ENCODE measurements at regions not wholly inside any gene's neighbourhood (a gene's known extent, or its start where the extent isn't known, plus 50 kb on each side); places are given as distances from the start of the nearest gene placed in this dataset.

GRCh38 chr20:4597215-4597614 is 89.0 kb upstream of the PRNP start:
- DNase-seq: no peak

- no peak for DNase-seq
These were observed 93.1 kb upstream of the PRNP start for GRCh38 chr20:4593149-4593525.

DNA sequence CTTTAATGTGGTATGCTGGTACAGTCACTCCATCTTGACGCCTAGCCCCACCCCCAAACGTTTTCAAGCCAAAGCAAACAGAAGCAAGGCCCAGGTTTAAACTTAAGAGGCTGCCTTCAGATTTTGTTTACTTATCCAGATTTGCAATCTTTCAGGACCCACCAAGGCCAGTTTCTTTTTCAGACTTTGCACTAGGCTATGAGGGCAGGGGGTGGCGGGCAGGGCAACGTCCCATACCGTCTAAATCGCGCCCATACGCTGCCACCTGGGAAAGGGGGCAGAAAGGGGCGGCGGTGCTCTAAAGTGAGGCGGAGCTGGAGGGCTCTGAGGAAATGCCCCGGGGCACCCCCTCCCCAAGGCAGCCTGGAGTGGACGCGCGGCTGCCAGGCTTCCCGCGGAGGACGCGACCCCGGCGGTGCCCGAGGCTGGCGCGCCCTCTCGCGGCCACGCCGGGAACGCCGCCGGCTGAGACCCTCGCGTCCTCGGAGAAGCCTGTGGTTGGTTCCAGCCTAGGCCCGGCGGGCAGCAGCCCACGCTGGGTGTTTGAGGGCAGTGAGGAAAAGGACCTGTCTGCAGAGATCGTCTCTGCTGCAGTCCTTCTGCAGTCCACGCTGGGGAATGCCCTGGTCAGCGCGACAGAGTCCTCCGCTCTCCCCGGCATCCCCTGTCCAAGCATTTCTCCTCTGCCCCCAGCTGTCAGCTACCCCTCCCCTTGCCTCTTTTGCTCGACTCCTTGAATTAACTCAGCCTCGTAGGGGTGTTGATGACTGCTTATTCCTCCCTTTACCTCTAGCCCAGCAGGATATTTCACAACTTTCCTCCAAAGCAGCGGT is 93.7 kb upstream of the PRNP start:
- DNase-seq: peak; percentile 64

DNA sequence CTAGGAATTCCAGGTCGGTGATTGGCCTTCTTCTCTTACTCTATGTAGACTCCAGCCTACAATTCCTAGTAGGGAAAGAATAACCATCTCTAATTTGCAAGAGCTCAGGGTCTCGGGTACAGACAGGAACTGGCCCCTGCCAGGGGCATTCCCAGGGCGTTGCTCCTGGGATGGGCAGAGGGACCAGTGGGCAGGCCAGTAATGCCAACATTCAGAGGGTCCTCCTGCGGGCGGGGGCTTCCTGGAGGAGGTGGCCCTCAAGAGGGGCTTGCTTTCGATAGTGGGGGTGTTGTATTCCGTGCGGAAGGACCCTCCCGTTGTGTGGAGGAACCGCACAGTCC is 94.3 kb upstream of the PRNP start:
- DNase-seq: no peak

DNA sequence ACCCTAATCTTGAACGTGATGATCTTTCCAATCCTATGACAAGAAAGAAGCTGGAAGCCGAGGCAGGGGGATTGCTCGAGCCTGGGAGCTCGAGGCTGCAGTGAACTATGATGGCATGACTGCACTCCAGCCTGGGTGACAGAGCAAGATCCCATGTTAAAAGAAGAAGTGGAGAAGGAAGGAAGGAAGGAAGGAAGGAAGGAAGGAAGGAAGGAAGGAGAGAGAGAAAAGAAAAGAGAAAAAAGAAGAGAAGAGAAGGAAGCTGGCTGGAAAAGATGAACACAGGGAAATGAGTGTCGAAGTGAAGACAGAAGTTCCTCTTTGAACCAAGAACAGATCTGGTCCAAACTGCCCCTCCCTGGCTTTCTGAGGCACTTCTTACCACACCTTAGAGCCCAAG is 100.5 kb upstream of the PRNP start:
- DNase-seq: no peak

- DNase-seq: no peak
These were observed 101.0 kb upstream of the PRNP start for GRCh38 chr20:4585104-4585753.

DNA sequence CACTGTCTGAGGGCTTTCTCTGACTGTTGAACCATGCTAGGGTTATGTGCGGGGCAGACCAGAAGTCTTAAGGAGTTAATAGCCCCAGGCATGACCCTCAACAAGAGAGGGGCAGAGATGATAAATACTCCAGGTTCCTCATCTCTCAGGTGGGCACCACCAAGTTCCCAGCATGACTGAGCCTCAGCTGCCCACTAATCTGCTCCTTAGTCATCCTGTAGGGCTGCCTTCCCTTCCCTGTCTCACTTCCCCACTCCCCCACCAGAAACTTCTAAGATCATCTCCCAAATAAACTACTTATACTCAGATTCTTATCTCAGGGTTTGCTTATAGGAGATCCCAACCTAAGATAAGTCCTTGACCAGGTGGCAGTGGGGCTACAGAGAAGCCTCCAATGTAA is 101.7 kb upstream of the PRNP start:
- DNase-seq: no peak

- no peak for DNase-seq
These were observed 104.4 kb upstream of the PRNP start for GRCh38 chr20:4581838-4582237.

DNA sequence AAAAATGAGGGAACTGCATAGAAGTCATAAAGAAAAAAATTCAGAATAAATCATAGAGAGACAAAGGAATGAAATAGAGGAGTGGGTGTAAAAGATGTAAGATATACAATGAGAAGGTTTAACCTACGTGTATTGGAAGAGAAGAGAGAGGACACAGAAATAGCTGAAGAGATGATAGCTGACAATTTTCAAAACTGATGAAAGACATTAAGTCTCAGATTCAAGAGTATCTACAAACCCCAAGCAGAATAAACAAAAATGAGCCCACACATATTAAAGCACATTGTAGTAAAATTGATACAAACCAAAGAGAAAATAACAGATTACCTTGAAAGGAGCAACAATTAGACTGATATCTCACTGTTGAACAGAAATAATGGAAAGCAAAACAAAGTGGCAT is 107.9 kb upstream of the PRNP start:
- no peak for DNase-seq

- no peak for DNase-seq
These were observed 111.9 kb upstream of the PRNP start for GRCh38 chr20:4574356-4574690.

DNA sequence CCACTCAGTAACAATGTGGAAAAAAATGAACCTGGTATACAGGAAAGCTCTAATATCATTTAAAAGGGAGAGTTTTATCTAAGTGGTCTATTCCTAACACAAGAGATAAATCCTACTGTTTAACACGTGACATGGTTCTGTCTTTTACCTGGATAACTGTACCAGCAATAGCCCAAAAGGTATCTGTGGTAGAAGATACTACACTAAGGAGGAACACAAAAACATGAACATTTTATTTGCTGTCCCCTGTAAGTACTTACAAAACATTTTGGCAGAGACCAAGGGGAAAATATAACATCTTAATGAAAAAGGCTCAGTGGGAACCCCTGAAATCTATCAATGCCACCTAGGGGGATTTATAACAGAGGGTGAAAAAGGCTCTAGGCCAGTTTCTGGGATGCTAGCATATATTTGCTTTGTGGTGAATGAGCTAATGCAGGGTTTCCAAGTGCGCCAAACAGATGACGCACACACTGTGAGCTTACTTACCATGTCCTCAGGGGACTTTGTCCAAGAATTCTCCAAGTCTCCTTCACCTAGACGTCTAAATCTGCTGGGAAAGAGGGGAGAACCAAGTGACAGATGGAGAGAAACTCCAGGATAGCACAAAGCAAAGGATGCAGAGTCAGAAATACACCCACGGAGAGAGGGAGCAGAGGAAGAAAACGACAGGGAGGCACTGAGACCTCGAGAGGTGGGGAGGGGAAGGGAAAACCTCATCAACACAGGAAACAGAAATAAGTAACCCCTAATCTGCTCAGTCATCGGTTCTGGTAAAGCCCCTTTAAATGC is 112.5 kb upstream of the PRNP start:
- DNase-seq: no peak

DNA sequence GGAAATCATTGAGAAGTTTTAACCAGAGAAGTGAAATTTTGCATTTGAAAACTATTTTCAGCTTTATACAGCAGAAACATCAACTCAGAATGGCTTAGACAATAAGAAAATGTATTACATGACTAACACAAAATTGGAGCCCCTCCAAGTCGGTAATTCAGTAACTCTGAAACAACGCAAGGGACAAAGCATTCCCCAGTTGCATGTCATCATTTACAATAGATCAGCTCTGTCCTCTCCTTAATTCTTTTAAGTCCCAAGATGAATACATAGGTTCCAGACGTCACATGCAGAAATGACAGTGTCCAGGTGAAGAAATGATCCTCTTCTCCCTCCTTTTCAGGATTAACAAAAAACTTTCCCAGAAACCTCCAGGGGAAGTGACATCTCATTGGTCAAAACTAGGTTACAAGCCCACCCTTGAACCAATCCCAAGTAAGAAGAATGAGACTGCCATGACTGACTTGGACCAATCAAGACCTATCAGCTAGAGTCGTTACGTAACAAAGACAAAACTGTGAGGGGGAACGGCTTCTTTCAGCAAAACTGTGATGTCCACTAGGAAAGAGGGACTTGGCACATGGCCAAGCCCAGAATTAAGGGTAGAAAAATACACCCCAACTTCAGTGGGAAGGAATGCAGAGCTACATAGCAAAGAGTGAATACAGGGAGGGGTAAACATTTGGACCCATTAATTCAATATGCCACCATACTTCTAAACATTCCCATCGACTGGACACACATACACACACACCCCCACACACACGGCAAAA is 114.3 kb upstream of the PRNP start:
- DNase-seq: no peak

- DNase-seq: peak; percentile 13
These were observed 116.4 kb upstream of the PRNP start for GRCh38 chr20:4569865-4570264.

DNA sequence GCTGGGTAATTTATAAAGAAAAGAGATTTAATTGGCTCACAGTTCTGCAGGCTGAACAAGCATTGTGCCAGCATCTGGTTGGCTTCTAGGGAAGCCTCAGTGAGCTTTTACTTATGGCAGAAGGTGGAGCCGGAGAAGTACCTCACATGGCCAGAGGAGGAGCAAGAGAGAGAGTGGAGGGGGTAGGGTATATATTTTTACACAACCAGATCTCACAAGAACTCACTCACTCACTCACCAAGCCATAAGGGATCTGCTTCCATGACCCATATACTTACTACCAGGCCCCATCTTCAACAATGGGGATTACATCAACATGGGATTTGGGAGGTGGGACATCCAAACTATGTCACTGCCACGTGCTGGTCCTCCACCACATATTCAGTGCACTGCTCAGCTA is 117.2 kb upstream of the PRNP start:
- peak; percentile 2 for DNase-seq

DNA sequence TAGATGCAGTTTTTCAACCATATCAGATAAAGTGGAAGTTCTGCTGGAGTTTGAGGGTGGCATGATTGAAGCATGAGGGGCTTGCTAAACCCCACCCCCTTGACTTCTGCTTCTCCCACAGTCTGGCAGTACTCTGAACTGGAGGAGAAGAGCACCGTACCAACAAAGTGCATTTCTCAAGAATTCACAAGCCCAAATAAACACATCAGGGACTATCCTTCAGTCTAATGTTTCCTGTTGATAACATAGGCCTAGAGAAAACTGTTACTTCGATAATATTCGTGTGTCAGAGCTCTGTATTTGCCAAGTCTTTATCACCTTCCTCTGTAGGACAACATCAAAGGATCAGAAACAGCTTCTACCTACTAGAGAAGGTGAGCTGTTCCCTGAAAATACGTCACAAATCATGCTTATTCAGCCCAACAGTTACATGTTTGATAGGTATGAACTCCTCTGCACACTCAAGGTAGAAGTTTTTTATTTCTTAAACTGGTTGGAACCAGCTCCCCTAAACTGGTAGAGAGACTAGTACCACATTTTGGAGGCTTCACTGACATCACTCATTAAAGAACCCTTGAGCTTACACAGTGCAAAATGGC is 117.8 kb upstream of the PRNP start:
- no peak for DNase-seq

- DNase-seq: no peak
These were observed 119.1 kb upstream of the PRNP start for GRCh38 chr20:4567170-4567569.

- DNase-seq: no peak
These were observed 122.7 kb upstream of the PRNP start for GRCh38 chr20:4563534-4563933.

DNA sequence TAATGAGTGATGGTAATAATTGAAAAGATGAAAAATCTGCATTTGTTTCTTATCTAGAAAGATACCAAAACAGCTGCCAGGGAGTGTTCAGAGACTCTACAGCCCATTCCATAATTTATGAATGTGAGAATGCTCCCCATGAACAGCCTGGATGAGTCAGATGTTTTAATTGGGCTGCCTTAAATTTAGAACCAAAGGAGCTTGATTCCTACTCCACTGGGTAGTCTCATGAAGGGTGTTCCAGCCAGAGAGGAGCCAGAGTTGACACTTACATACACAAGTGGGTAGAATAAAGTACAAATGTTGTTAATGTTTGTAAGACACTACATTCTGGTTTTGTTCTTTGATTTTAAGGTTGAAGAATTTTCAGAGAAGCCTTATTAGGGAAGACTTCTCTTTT is 123.2 kb upstream of the PRNP start:
- DNase-seq: no peak

GRCh38 chr20:4560667-4561066 is 125.6 kb upstream of the PRNP start:
- DNase-seq: no peak

DNA sequence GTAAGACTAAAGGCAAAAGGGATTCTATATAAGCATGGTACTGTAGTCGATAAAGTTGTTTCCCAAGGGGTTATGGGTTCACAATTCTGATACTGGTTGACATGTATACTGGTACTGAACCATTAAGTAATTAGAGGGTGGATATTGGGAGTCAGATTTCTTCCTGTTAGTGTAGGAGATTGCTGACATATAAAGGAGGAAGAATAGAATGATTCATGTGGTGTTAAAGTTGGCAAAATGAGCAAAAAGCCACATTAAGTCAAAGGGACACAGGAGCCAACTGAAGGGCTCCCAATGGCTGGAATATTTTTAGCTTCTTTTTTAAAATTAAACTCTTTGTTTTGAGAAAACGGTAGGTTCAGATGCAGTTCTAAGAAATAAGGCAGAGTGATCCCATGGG is 126.3 kb upstream of the PRNP start:
- DNase-seq: no peak

DNA sequence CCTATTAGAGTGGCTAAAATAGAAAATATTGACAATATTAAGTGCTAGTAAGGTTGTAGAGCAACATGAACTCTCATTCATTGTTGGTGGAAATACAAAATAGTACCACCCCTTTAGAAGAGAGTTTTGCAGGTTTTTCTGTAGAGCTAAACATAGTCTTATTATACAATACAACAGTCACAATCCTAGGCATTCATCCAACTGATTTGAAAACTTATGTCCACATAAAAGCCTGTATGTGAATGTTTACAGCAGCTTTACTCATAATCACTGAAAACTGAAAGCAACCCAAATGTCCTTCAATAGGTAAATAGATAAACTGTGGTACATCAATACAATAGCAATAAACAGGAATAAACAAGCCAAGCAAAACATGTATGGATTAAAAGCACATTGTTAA is 127.2 kb upstream of the PRNP start:
- no peak for DNase-seq

GRCh38 chr20:4556781-4557180 is 129.5 kb upstream of the PRNP start:
- no peak for DNase-seq

Data from NCI-H69 (cell line).